ENCODE measurements at regions not wholly inside any gene's neighbourhood (a gene's known extent, or its start where the extent isn't known, plus 50 kb on each side); places are given as distances from the start of the nearest gene placed in this dataset.

DNA sequence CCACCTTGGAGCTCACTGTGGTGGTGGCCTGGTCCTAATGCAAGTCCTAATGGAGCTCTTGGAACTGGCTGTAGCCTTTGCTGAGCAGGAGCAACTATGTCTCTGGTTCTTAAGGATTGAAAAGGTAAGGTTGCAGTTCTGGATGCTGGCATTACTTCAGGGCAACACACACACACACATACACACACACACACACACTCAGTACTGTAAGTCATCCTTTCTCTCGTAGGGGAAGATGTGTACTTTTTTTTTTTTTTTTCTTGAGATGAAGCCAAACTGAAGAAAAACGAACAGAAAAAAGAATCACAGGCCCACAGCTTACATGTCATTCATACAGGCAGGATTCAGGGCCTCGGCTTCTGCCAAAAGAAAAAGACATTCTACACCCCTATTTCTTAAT lies 81.1 kb upstream of the RPS23 start:
- no peak for DNase-seq

DNA sequence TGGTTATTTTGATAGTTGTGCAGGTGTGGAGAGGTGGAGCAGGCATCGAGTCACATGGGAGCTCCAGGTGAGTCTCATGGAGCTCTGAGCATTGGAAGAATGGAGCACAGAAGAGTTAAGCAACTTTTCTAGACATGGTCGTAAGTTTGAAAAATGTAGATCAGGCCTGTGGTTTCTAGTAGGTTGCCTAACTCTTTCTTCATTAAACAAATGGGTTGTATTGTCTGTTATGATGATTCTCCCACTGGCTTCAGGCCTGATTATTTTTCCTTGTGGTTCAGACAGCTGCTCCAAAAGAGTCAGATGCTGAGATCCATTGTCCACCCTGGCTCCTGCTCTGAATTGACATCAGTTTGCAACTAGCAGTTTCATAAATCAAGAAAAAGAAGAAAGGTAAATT lies 80.3 kb upstream of the RPS23 start:
- DNase-seq, result no peak

DNA sequence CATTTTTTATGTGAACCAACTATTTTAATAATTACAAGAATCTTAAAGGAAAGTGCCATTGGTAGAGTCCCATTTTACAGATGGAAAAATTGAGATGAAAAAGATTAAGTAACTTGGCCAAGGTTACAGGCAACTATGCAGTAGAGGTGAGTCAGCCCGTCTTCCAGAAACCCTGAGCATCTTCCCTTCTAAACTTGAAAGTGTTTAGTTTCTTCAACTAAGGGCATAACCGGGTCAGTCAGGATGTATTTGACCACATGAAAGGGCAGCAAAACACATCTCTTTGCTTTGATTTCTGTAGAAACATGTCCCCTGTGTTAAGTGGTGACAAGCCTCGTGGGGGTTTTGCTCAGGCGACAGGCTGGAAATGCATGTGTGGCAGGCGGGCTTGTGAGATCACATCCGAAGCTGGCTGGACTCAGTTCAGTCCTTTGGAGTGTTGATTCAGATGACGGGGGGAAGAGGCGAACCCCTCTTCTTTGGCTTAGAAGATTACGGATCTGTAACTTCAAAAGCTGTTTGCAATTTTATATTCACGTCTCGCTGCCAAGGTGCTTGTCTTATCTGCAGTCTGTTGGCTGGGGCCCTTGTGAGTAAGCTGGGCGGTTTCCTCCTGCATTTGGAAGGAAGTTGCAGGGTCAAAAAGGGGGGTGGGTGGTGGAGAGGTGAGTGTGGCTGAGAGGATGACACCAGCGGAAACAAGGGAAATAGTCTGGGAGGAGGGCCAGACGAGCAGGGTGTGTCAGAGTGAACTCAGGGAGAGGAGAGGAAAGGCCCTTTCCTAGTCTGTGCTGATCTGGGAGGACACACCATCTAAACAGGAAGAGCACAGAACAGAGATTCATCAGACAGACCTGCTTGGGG lies 78.9 kb upstream of the RPS23 start:
- DNase-seq, result no peak

GRCh38 chr5:82356021-82356420 lies 77.9 kb upstream of the RPS23 start:
- DNase-seq, result no peak

DNA sequence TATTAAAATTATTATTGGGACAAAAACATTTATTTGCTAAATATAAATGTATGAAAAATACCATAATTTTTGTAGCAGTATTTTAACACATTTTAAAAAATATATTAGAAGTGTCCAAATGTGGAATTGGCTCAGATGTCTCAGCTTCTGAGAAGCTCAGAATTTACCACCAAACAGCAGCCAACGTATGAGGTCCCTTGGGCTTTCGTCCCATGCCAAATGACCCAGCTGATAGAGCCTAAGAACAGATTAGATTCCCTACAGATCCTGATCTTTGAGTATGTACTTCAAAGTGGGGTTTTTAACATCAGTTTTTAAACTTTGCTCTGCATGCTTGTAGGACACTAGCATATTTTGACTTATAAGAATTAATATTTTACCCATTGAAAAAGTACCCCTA lies 77.3 kb upstream of the RPS23 start:
- no peak for DNase-seq

DNA sequence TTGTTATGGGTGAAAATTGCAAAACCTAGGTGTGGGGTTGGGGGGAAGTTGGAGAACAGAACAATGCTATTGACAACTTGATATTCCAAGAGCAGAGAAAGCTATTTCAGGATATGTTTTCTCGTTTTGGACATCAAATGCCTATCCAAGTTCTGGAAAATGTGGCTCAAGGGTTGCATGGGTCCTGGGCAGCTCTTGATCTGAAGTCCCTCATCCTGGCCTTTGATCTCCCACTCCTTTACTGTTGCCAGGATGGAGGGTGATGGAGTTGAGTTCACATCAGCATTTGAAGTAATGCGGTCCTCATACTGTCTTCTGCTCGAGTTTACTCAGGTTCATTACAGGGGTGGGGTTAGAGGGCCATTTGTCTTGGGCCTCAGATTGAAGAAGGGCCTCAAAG lies 76.9 kb upstream of the RPS23 start:
- DNase-seq, result no peak

DNA sequence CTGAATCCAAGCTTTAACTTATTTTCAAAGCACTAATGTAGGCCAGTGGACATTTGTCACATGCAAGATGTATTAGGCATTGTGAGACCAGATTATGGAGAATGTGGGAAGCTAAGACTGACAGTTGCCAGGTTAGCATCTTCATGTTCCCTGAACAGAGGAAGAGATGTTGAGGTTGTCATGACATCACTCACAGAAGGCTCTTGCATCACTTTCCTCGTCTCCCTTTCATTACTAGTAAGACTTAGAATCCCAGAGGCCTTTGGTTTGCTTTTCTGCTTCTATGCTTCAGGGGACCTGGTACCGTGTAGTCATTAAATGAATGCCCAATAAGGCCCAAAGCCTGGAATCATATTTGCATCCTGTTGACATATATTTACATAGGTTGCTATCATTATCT lies 76.4 kb upstream of the RPS23 start:
- no peak for DNase-seq

DNA sequence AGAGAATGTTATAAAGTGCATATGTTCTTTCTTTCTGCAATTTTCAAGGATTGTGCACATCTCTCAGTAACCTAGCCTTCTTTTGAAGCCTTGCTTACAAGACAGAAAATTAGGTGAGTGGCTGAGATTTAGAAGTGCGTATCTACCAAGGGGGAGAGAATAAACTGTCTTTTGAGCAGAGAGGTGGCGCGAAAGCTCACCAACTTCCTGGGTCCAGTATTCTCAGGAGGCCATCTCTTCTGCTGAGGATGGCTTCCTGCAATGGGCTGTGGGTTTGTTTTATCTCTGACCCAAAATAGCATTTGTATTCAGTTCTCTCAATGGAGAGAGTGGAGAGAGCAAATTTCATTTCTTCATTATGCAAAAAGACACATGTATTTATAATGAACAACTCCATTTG lies 75.4 kb upstream of the RPS23 start:
- no peak for DNase-seq

GRCh38 chr5:82352146-82352791 lies 74.1 kb upstream of the RPS23 start:
- no peak for DNase-seq

DNA sequence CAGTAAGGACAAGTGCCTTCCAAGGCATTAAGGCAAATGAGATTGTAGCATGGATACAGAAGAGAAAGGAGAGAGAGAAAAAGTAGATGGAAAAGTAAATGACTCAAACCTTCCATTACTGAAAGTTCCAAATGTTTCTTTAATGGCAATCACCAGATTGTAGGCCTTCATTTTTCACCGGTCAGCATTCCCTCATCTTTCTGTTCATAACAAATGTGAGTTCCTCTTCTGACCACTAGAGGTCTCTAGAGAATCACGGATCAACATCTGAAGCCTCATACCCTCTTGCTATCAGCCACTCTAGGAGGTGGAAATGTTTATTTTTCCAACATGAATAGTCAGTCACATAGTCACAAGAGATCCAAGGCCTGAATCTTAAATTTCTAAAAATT lies 73.6 kb upstream of the RPS23 start:
- peak; percentile 71 for DNase-seq

GRCh38 chr5:82351297-82351696 lies 73.1 kb upstream of the RPS23 start:
- DNase-seq, result no peak

- DNase-seq, result no peak
These were observed 71.5 kb upstream of the RPS23 start for GRCh38 chr5:82349652-82350051.

DNA sequence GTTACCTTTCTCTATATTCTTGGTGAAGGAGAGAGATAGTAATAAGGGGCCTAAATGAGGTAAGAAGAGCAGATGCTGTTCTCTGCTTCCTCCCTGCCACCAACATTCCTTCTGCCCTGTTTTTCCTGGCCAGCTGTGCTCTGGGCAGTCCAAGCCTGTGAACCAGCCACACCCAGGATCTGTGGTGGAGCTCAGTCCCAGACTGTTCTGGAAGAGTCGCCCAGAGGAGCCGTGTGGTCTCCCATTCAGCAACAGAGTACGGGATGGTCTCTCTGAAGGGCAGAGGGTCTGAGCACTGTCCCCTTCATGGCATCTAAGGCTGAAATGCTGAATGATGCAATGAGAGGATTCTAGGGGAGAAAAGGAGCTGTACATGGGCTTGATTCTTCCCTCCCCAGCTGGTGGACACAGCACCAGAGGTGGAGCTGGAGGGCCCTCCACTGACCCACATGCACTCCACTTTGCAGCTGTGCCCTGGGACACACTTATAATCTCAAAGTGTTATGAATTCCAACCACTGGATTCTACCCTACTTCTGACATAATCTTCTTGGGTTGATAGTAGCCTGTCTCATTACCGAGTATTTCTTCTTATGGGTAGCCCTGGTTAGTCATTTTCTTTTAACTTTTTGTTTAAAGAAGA lies 70.8 kb upstream of the RPS23 start:
- no peak for DNase-seq

GRCh38 chr5:82347201-82347865 lies 69.2 kb upstream of the RPS23 start:
- DNase-seq, result peak; percentile 45

GRCh38 chr5:82346399-82347165 lies 68.4 kb upstream of the RPS23 start:
- DNase-seq, result peak; percentile 26

DNA sequence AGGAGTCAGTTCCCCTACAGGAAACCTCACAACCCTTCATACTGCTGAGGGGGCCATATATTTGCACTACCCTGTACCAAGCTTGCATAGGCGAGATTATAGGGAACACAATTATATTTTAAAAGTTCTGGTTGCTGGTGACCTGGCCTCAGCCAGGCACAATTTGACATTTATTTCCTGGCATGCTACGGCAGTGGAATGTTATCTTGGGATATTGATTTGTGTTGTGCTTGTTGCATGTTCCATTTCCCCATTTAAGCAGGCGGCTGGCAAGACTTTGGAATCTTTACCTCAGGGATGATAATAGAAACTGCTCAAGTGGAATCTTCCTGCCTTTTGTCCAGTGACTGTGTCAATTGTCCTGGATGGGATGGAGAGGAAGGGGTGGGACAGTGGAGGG lies 67.0 kb upstream of the RPS23 start:
- DNase-seq, result no peak

DNA sequence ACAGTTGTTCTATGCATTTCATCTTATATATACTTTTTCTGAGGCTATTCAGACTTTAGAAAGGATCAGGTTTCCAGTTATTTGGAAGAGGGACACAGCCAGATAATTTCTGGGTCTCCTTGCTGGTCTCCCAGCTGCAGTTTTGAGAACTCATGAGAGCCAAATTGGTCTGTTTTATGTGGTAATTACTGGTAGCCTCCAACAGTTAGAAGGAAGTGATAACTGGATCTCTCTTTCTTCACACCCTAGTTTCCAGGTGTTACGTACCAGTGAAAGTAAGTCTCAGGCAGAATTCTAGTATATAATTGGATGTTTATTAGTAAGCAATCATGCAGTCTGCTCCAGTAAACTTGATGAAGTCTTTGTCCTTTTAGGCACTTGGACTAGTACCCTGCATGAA lies 63.2 kb upstream of the RPS23 start:
- no peak for DNase-seq

DNA sequence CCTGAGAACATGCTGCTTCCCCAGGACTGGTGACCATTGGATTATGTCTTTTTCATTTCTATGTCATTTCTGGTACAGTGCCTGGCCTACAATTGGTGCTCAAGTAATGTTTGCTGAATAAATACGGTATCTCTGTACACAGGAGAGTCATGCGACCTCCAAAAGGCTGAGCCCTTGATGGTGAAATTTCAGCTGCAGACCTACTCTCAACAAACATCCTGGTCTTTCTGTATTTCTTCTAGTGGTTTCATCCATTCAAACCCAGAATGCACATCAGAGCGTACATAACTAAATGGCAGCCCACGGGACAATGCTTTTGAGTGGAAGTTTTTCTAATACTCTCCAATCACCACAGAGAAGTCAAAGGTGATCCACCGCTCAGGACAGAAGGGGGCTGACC lies 62.6 kb upstream of the RPS23 start:
- no peak for DNase-seq

DNA sequence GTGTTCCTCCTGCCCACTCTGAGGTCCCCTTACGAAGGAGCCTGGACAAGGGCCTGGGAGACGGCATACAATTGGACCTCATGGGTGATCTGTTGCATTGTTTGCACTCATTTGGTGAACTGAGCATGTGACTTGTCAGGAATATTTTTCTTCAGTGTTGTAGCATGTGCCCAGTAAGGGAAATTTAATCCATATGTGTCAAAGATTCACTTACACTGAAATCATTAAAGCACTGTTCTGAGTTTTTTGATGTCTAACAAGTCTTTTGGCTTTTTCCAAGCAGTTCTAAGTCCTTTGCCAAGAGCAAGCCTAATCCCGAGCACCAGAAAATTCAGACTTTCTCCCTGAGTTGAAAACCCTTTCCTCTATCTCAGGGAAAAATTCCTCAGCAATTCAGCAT lies 61.6 kb upstream of the RPS23 start:
- DNase-seq, result no peak

DNA sequence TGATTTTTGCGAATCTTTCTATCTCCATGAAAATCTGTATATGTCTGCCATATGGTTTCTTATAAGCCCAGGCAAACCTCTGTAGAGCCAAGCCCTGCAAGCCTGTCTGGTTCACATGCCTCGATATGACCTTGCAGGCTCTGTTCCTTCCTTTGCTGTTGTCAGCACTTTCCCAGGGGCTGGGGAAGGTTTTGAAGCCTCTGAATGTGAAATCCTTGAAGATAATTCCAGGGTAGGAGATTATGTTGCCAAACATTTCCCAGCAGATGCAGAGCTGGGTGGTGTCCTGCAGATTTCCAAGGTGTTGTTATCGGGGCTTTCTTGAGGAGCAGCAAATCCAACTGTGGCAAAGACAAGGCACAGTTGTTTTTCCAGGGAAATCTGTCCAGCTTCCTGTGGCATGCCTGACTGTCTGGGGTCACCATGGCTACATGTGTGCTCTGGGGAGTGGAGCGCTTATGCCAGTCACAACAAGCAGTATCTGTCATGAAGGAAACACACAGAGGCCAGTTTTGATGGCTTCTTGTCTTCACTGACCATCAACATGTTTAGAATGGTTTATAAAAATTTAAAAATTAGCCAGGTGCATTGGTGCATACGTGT lies 60.7 kb upstream of the RPS23 start:
- no peak for DNase-seq

DNA sequence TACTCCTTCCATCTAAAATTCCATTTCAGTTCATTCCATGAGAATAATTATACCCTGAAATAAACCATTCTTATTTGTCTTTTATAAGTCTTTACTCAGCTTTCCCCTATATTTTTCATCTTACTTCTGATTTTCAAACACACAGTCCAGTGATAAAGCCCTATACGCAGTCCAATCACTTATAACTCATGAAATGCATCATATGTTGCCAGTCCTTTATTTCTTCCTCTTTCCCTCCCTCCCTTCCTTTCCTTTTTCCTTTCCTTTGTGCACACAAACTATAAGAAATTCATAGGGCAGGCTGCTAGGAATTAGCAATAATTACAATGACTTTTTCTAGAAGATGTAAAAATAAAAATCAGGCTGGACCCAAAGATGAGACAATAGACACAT lies 58.8 kb upstream of the RPS23 start:
- no peak for DNase-seq
